ENCODE measurements at regions not wholly inside any gene's neighbourhood (a gene's known extent, or its start where the extent isn't known, plus 50 kb on each side); places are given as distances from the start of the nearest gene placed in this dataset.

DNA sequence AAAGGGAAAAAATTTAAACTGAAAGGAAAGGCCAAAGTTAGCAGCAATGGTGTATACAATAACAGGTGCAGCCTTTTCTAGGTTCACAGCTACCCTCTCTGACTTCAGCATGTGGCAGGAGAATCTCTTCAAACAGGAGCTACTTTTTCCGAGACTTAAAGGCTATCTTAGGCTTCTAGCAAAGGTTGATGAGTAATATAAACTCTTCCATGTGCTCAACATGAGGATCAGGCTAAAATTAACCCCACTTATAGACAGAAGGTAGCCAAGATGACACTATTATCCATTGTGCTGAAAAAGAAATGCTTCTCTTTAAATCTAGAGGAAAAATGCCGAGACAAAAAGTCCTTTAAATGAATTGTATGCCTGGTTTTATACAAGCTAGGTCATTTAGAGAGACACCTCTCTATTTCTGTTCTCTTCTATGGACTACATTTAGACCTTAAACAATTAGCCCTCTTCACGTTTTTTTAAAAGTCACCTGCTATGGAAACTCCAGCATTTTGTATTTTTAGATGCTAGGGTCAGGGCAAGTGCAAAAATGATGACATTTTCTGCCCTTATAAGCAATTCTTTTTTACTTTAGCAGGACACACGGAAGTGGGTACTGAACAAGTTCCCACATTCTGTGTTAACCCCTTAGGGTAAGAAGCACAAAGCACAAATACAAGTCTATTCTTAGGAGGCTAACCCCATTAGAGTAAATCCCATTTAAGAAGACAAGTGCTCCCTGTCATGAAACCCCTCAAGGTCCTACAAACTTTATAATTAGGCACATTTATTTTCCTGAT, 216.8 kb upstream of the CITED2 start:
- H3K4me2 ChIP-seq (ENCODE audit: low read length): no peak overlapping the region
- H3K9me3 ChIP-seq (ENCODE audit: low read length): no peaks in the 10 kb centered on the region
- no peaks in the 10 kb centered on the region for H3K79me2 ChIP-seq (replicated peaks; ENCODE audit: insufficient read depth, low read length)
- H3K9ac ChIP-seq (ENCODE audit: low read length): no peak overlapping the region
- H3K4me3 ChIP-seq (ENCODE audit: low read length): no peak overlapping the region
- H4K20me1 ChIP-seq (ENCODE audit: insufficient read depth): no peaks in the 10 kb centered on the region
- no peak overlapping the region for H3K27ac ChIP-seq (ENCODE audit: low read length)
- no peaks in the 10 kb centered on the region for H3F3A ChIP-seq (ENCODE audit: insufficient read depth, low read length, poor library complexity, severe bottlenecking)
- H3K9me2 ChIP-seq (ENCODE audit: insufficient read depth, low read length): no peaks in the 10 kb centered on the region
- TF ChIP-seq RAD21 (conservative IDR thresholded peaks at IDR 0.05) (no peak), POLR2AphosphoS5 (IDR thresholded peaks at IDR 0.05) (no peak), MXI1 (conservative IDR thresholded peaks at IDR 0.05; ENCODE audit: poor library complexity, severe bottlenecking) (no peak), SMC3 (conservative IDR thresholded peaks at IDR 0.05; ENCODE audit: poor library complexity) (no peak), EZH2 (IDR thresholded peaks at IDR 0.05; ENCODE audit: borderline replicate concordance, insufficient read depth, low read length, poor library complexity, severe bottlenecking) (no peak), TAF1 (IDR thresholded peaks at IDR 0.05; ENCODE audit: low read depth) (no peak), EP300 (conservative IDR thresholded peaks at IDR 0.05; ENCODE audit: poor library complexity, severe bottlenecking) (no peak)
- TF ChIP-seq, protein P1, sequence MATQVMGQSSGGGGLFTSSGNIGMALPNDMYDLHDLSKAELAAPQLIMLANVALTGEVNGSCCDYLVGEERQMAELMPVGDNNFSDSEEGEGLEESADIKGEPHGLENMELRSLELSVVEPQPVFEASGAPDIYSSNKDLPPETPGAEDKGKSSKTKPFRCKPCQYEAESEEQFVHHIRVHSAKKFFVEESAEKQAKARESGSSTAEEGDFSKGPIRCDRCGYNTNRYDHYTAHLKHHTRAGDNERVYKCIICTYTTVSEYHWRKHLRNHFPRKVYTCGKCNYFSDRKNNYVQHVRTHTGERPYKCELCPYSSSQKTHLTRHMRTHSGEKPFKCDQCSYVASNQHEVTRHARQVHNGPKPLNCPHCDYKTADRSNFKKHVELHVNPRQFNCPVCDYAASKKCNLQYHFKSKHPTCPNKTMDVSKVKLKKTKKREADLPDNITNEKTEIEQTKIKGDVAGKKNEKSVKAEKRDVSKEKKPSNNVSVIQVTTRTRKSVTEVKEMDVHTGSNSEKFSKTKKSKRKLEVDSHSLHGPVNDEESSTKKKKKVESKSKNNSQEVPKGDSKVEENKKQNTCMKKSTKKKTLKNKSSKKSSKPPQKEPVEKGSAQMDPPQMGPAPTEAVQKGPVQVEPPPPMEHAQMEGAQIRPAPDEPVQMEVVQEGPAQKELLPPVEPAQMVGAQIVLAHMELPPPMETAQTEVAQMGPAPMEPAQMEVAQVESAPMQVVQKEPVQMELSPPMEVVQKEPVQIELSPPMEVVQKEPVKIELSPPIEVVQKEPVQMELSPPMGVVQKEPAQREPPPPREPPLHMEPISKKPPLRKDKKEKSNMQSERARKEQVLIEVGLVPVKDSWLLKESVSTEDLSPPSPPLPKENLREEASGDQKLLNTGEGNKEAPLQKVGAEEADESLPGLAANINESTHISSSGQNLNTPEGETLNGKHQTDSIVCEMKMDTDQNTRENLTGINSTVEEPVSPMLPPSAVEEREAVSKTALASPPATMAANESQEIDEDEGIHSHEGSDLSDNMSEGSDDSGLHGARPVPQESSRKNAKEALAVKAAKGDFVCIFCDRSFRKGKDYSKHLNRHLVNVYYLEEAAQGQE (IDR thresholded peaks at IDR 0.05; ENCODE audit: borderline replicate concordance): no peak
- TF ChIP-seq, protein P2, sequence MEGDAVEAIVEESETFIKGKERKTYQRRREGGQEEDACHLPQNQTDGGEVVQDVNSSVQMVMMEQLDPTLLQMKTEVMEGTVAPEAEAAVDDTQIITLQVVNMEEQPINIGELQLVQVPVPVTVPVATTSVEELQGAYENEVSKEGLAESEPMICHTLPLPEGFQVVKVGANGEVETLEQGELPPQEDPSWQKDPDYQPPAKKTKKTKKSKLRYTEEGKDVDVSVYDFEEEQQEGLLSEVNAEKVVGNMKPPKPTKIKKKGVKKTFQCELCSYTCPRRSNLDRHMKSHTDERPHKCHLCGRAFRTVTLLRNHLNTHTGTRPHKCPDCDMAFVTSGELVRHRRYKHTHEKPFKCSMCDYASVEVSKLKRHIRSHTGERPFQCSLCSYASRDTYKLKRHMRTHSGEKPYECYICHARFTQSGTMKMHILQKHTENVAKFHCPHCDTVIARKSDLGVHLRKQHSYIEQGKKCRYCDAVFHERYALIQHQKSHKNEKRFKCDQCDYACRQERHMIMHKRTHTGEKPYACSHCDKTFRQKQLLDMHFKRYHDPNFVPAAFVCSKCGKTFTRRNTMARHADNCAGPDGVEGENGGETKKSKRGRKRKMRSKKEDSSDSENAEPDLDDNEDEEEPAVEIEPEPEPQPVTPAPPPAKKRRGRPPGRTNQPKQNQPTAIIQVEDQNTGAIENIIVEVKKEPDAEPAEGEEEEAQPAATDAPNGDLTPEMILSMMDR (IDR thresholded peaks at IDR 0.05; ENCODE audit: poor library complexity, severe bottlenecking): no peak
- no peak overlapping the region for H2AFZ ChIP-seq (ENCODE audit: low read depth, low read length)
- no peaks in the 10 kb centered on the region for H3K36me3 ChIP-seq (ENCODE audit: insufficient read depth, low read length)
- no peaks in the 10 kb centered on the region for H3K27me3 ChIP-seq (ENCODE audit: insufficient read depth, low read depth, low read length)

DNA sequence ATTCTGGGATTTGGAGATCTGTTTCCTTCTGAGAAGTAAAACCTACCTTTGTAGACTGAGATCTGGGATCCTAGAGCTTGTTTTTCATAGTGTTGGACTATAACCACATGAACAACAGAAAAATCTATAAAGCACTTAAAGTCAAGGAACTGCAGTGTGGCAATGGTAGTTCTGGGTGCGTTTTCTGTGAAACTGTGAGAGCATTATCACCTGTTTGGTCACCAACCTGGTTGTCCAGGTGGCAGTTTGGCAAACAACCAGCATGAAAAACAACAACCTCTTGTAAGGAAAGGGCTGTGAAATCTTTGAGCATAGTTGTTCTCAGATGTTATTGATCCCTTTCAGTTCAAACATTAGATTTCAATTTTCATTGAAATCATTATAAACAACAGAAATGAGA, 215.8 kb upstream of the CITED2 start:
- H3K9ac ChIP-seq (ENCODE audit: low read length): no peak overlapping the region
- no peaks in the 10 kb centered on the region for H4K20me1 ChIP-seq (ENCODE audit: insufficient read depth)
- no peak for TF ChIP-seq SMC3 (conservative IDR thresholded peaks at IDR 0.05; ENCODE audit: poor library complexity)
- no peak for TF ChIP-seq MXI1 (conservative IDR thresholded peaks at IDR 0.05; ENCODE audit: poor library complexity, severe bottlenecking)
- TF ChIP-seq, protein P2 (IDR thresholded peaks at IDR 0.05; ENCODE audit: poor library complexity, severe bottlenecking): no peak
- no peak for TF ChIP-seq EZH2 (IDR thresholded peaks at IDR 0.05; ENCODE audit: borderline replicate concordance, insufficient read depth, low read length, poor library complexity, severe bottlenecking)
- TF ChIP-seq, protein P1 (IDR thresholded peaks at IDR 0.05; ENCODE audit: borderline replicate concordance): no peak
- no peak for TF ChIP-seq RAD21 (conservative IDR thresholded peaks at IDR 0.05)
- no peak for TF ChIP-seq EP300 (conservative IDR thresholded peaks at IDR 0.05; ENCODE audit: poor library complexity, severe bottlenecking)
- H3K4me2 ChIP-seq (ENCODE audit: low read length): no peak overlapping the region
- no peaks in the 10 kb centered on the region for H3K9me2 ChIP-seq (ENCODE audit: insufficient read depth, low read length)
- no peak overlapping the region for H3K4me3 ChIP-seq (ENCODE audit: low read length)
- no peaks in the 10 kb centered on the region for H3K9me3 ChIP-seq (ENCODE audit: low read length)
- H3K36me3 ChIP-seq (ENCODE audit: insufficient read depth, low read length): no peaks in the 10 kb centered on the region
- H3K27me3 ChIP-seq (ENCODE audit: insufficient read depth, low read depth, low read length): no peaks in the 10 kb centered on the region
- no peak overlapping the region for H3K27ac ChIP-seq (ENCODE audit: low read length)
- H3K79me2 ChIP-seq (replicated peaks; ENCODE audit: insufficient read depth, low read length): no peaks in the 10 kb centered on the region
- no peaks in the 10 kb centered on the region for H3F3A ChIP-seq (ENCODE audit: insufficient read depth, low read length, poor library complexity, severe bottlenecking)
- no peak overlapping the region for H2AFZ ChIP-seq (ENCODE audit: low read depth, low read length)

All from neural cell (in vitro differentiated cells).